Osteoblast (primary cell): ENCODE measurements at regions not wholly inside any gene's neighbourhood (a gene's known extent, or its start where the extent isn't known, plus 50 kb on each side); places are given as distances from the start of the nearest gene placed in this dataset.
"Not testable (repeated sequence)": the region's sequence is repeated elsewhere in the genome, so short reads cannot be mapped to it uniquely, and the experiment has no call there.

Experiments used
- DNase-seq: peaks from one replicate; pipeline ENCODE4 v3.0.0; 2011; ENCODE audit warnings: low spot score, mixed read lengths; ENCODE audit not compliant: insufficient read length; ENCODE audit errors: missing footprints
- H2AFZ ChIP-seq: 2 replicates; pipeline ENCODE4 v1.6.0; 2011; ENCODE audit warnings: mild to moderate bottlenecking, low read length
- H3K27ac ChIP-seq: 2 replicates; pipeline ENCODE4 v1.5.1; 2011; ENCODE audit warnings: mild to moderate bottlenecking, low read depth, low read length, moderate library complexity
- H3K27me3 ChIP-seq: 2 replicates; pipeline ENCODE4 v1.6.0; 2012; ENCODE audit warnings: mild to moderate bottlenecking, control low read depth, inconsistent platforms, low read length, moderate library complexity; ENCODE audit not compliant: insufficient read depth
- H3K36me3 ChIP-seq: 2 replicates; pipeline ENCODE4 v1.5.1; 2011; ENCODE audit warnings: mild to moderate bottlenecking, low read length, control low read depth, moderate library complexity; ENCODE audit not compliant: insufficient read depth
- H3K4me1 ChIP-seq: 2 replicates; pipeline ENCODE4 v1.5.1; 2011; ENCODE audit warnings: mild to moderate bottlenecking, low read length, control low read depth, moderate library complexity; ENCODE audit not compliant: insufficient read depth
- H3K4me2 ChIP-seq: 2 replicates; pipeline ENCODE4 v1.6.0; 2011; ENCODE audit warnings: mild to moderate bottlenecking, low read length; ENCODE audit not compliant: insufficient read depth
- H3K4me3 ChIP-seq: fragments of 200-600 bp; sonication (generic); 3 replicates; pipeline ENCODE4 v1.5.1; 2012; ENCODE audit warnings: mild to moderate bottlenecking, low read length, inconsistent platforms; ENCODE audit not compliant: insufficient read depth
- H3K79me2 ChIP-seq: 2 replicates; pipeline ENCODE4 v1.6.0; 2012; ENCODE audit warnings: mild to moderate bottlenecking, low read length, control low read depth, inconsistent platforms; ENCODE audit not compliant: insufficient read depth
- H3K9me3 ChIP-seq: 2 replicates; pipeline ENCODE4 v1.5.1; 2011; ENCODE audit warnings: low read depth, low read length, control low read depth
- H4K20me1 ChIP-seq: 2 replicates; pipeline ENCODE4 v1.6.0; 2012; ENCODE audit warnings: mild to moderate bottlenecking, low read length, control low read depth; ENCODE audit not compliant: insufficient read depth
- CTCF ChIP-seq: IDR thresholded peaks from 2 replicates; pipeline ENCODE4 v1.5.1; 2011; ENCODE audit warnings: mild to moderate bottlenecking, low read depth, low read length, moderate library complexity; ENCODE audit errors: extremely low read depth

DNA sequence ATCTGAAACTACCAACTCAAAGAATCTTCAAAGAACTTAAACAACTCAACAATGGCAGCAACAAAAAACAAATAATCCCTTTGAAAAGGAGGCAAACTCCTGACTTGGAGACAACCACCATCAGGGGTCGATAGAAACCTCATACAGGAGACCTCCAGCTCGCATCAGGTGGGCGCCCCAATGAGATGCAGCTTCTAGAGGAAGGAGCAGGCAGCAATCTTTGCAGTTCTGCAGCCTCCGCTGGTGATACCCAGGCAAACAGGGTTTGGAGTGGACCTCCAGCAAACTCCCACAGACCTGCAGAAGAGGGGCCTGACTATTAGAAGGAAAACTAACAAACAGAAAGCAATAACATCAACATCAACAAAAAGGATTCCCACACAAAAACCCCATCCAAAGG lies 93.2 kb downstream of the CYLC1 start:
- not testable (repeated sequence) for DNase-seq, H4K20me1 ChIP-seq, H2AFZ ChIP-seq, H3K4me2 ChIP-seq, H3K4me3 ChIP-seq, H3K36me3 ChIP-seq, H3K79me2 ChIP-seq, H3K9me3 ChIP-seq, H3K4me1 ChIP-seq, H3K27me3 ChIP-seq, H3K27ac ChIP-seq

GRCh38 chrX:83966347-83966746 lies 105.4 kb downstream of the CYLC1 start:
- TF ChIP-seq CTCF, result no peak
- no peak overlapping the region for H3K4me3 ChIP-seq
- no peaks in the 10 kb centered on the region for H3K36me3 ChIP-seq
- H3K27ac ChIP-seq, result no peak overlapping the region
- H2AFZ ChIP-seq, result no peak overlapping the region
- H3K4me1 ChIP-seq, result no peaks in the 10 kb centered on the region
- peaks cover 3% of the 10 kb centered on the region for H3K9me3 ChIP-seq
- no peaks in the 10 kb centered on the region for H4K20me1 ChIP-seq
- H3K27me3 ChIP-seq, result no peaks in the 10 kb centered on the region
- no peak for DNase-seq
- H3K4me2 ChIP-seq, result no peak overlapping the region
- no peaks in the 10 kb centered on the region for H3K79me2 ChIP-seq

DNA sequence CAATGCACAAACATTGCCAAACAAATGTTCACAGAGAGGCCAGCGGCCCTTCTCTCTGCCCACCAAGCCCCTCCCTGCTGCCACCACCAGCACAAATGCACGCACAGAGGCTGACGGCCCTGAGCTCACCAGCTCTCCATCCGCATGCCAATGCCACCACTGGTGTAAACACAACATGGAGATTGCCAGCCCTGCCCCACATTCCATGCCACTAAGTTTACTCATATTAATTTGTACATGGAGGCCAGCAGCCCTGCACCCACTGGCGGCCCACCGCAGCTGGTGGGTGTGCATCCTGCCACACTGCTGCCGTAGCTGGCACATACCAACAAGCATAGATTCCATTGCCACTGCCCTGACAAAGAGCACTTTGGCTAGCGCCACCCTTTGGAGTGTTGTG lies 124.0 kb downstream of the CYLC1 start:
- no peaks in the 10 kb centered on the region for H4K20me1 ChIP-seq
- peak; percentile 10 for DNase-seq
- no peaks in the 10 kb centered on the region for H3K36me3 ChIP-seq
- no peaks in the 10 kb centered on the region for H3K9me3 ChIP-seq
- H3K4me1 ChIP-seq, result no peaks in the 10 kb centered on the region
- no peak overlapping the region for H3K4me2 ChIP-seq
- H3K4me3 ChIP-seq, result no peak overlapping the region
- no peak overlapping the region for H2AFZ ChIP-seq
- TF ChIP-seq CTCF, result no peak
- H3K27me3 ChIP-seq, result no peaks in the 10 kb centered on the region
- no peaks in the 10 kb centered on the region for H3K79me2 ChIP-seq
- no peak overlapping the region for H3K27ac ChIP-seq

DNA sequence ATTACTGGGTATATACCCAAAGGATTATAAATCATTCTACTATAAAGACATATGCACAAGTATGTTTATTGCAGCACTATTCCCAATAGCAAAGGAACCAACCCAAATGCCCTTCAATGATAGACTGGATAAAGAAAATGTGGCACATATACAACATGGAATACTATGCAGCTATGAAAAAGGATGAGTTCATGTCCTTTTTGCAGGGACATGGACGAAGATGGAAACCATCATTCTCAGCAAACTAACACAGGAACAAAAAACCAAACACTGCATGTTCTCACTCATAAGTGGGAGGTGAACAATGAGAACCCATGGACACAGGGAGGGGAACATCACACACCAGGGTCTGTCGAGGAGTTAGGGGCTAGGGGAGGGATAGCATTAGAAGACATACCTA lies 129.2 kb downstream of the CYLC1 start:
- H4K20me1 ChIP-seq, H3K4me3 ChIP-seq, H2AFZ ChIP-seq, H3K36me3 ChIP-seq, H3K27ac ChIP-seq, DNase-seq, H3K9me3 ChIP-seq, H3K4me1 ChIP-seq, H3K79me2 ChIP-seq, H3K27me3 ChIP-seq, H3K4me2 ChIP-seq: not testable (repeated sequence)

DNA sequence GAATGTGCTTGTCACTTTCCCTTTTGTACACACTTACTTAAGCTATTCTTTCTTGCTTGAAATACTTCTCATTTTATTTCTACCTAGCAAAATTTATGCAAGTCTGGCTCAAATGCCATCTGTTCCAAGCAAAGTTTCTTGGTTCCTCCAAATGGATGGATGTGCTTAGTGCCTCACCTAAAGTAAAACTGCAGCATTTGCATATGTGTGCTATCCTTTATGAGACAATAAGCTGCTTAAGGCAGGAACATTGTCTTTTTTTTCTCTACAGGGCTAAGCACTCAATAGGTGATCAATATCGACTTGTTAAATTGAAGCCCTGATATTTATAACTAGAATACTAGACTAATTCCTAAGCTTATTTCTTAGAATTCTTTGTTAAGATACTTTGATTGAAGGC lies 136.8 kb downstream of the CYLC1 start:
- no peaks in the 10 kb centered on the region for H3K27me3 ChIP-seq
- no peak overlapping the region for H3K4me3 ChIP-seq
- H3K27ac ChIP-seq, result no peak overlapping the region
- no peak overlapping the region for H3K4me2 ChIP-seq
- H3K4me1 ChIP-seq, result no peaks in the 10 kb centered on the region
- no peak overlapping the region for H2AFZ ChIP-seq
- H4K20me1 ChIP-seq, result no peaks in the 10 kb centered on the region
- H3K79me2 ChIP-seq, result no peaks in the 10 kb centered on the region
- H3K36me3 ChIP-seq, result no peaks in the 10 kb centered on the region
- no peak for TF ChIP-seq CTCF
- DNase-seq, result no peak
- no peaks in the 10 kb centered on the region for H3K9me3 ChIP-seq
